Mesendoderm (in vitro differentiated cells): ENCODE measurements at regions not wholly inside any gene's neighbourhood (a gene's known extent, or its start where the extent isn't known, plus 50 kb on each side); places are given as distances from the start of the nearest gene placed in this dataset.

Experiments used
- DNase-seq: peaks from one replicate; pipeline ENCODE4 v3.0.0; 2013
- H2AK5ac ChIP-seq: 2 replicates; pipeline ENCODE4 v1.6.1; 2013; ENCODE audit warnings: low read length, inconsistent platforms
- H2BK120ac ChIP-seq: 2 replicates; pipeline ENCODE4 v1.6.1; 2013; ENCODE audit warnings: low read depth, mild to moderate bottlenecking, low read length, moderate library complexity, mixed read lengths
- H2BK15ac ChIP-seq: replicated peaks from 2 replicates; pipeline ENCODE4 v1.6.1; 2013; ENCODE audit warnings: low read depth, mild to moderate bottlenecking, moderate library complexity
- H2BK5ac ChIP-seq: 2 replicates; pipeline ENCODE4 v1.6.1; 2013; ENCODE audit warnings: low read length, inconsistent platforms
- H3K18ac ChIP-seq: 2 replicates; pipeline ENCODE4 v1.6.1; 2013; ENCODE audit warnings: mild to moderate bottlenecking, low read length, mixed read lengths
- H3K23ac ChIP-seq: one replicate; pipeline ENCODE4 v1.6.1; 2013; ENCODE audit warnings: low read length
- H3K27ac ChIP-seq: 2 replicates; pipeline ENCODE4 v1.5.1; 2013; ENCODE audit warnings: low read depth, mild to moderate bottlenecking, inconsistent platforms, low read length, moderate library complexity
- H3K27me3 ChIP-seq: 2 replicates; pipeline ENCODE4 v1.6.1; 2013; ENCODE audit warnings: low read length, control low read depth, mild to moderate bottlenecking, inconsistent platforms; ENCODE audit not compliant: insufficient read depth, poor library complexity
- H3K36me3 ChIP-seq: 2 replicates; pipeline ENCODE4 v1.6.1; 2013; ENCODE audit warnings: low read length, inconsistent platforms; ENCODE audit not compliant: control insufficient read depth, insufficient read depth
- H3K4ac ChIP-seq: one replicate; pipeline ENCODE4 v1.6.1; 2013; ENCODE audit warnings: low read depth, mild to moderate bottlenecking, low read length, moderate library complexity
- H3K4me1 ChIP-seq: 2 replicates; pipeline ENCODE4 v1.6.1; 2013; ENCODE audit warnings: low read depth, low read length, inconsistent platforms; ENCODE audit not compliant: control insufficient read depth
- H3K4me2 ChIP-seq: 2 replicates; pipeline ENCODE4 v1.6.1; 2013; ENCODE audit warnings: low read length
- H3K4me3 ChIP-seq: 2 replicates; pipeline ENCODE4 v1.5.1; 2013; ENCODE audit warnings: mild to moderate bottlenecking, low read length
- H3K56ac ChIP-seq: one replicate; pipeline ENCODE4 v1.6.1; 2013; ENCODE audit warnings: low read length
- H3K79me1 ChIP-seq: 2 replicates; pipeline ENCODE4 v1.6.1; 2013; ENCODE audit warnings: low read length, inconsistent platforms
- H3K79me2 ChIP-seq: 2 replicates; pipeline ENCODE4 v1.6.1; 2013; ENCODE audit warnings: mild to moderate bottlenecking, low read length; ENCODE audit not compliant: control insufficient read depth, insufficient read depth
- H3K9ac ChIP-seq: 2 replicates; pipeline ENCODE4 v1.6.1; 2013; ENCODE audit warnings: low read length, inconsistent platforms
- H4K5ac ChIP-seq: one replicate; pipeline ENCODE4 v1.6.1; 2013; ENCODE audit warnings: low read length
- H4K8ac ChIP-seq: one replicate; pipeline ENCODE4 v1.6.1; 2013; ENCODE audit warnings: low read depth, mild to moderate bottlenecking, control low read depth, low read length, moderate library complexity
- WGBS: extraction: QIAGEN DNeasy Blood & Tissue Kit; methylation state at CpG from one replicate; pipeline ENCODE4 v1.1.7; 2013; ENCODE audit warnings: low lambda C conversion rate, missing lambda C conversion rate; ENCODE audit not compliant: insufficient coverage; ENCODE audit errors: extremely low coverage; 5-methylcytosine and 5-hydroxymethylcytosine counted together

GRCh38 chr4:34363842-34364241, 1880.5 kb downstream of the ARAP2 start:
- Histone ChIP-seq H2BK120ac (no peak overlapping the region), H3K4ac (no peak overlapping the region), H2AK5ac (no peak overlapping the region), H3K23ac (no peak overlapping the region), H2BK15ac (no peak overlapping the region), H3K4me1 (no peaks in the 10 kb centered on the region), H3K18ac (no peak overlapping the region), H3K27me3 (no peaks in the 10 kb centered on the region), H3K27ac (no peak overlapping the region), H3K36me3 (no peaks in the 10 kb centered on the region), H3K56ac (no peak overlapping the region), H3K4me3 (no peak overlapping the region), H3K4me2 (no peak overlapping the region), H4K5ac (no peak overlapping the region), H3K79me1 (no peaks in the 10 kb centered on the region), H3K9ac (no peak overlapping the region), H3K79me2 (no peaks in the 10 kb centered on the region), H2BK5ac (no peak overlapping the region), H4K8ac (no peak overlapping the region)
- no peak for DNase-seq
- no CpG with 5 or more reads among the region's 2 CpGs for WGBS

GRCh38 chr4:34365946-34366345, 1878.4 kb downstream of the ARAP2 start:
- H3K56ac ChIP-seq = no peak overlapping the region
- H3K4ac ChIP-seq = no peak overlapping the region
- H2BK120ac ChIP-seq = no peak overlapping the region
- H2BK15ac ChIP-seq = no peak overlapping the region
- no peaks in the 10 kb centered on the region for H3K4me1 ChIP-seq
- H3K27ac ChIP-seq = no peak overlapping the region
- WGBS = no CpG with 5 or more reads among the region's 2 CpGs
- H3K18ac ChIP-seq = no peak overlapping the region
- H3K27me3 ChIP-seq = no peaks in the 10 kb centered on the region
- H3K4me3 ChIP-seq = no peak overlapping the region
- H3K79me2 ChIP-seq = no peaks in the 10 kb centered on the region
- no peak overlapping the region for H2BK5ac ChIP-seq
- H3K23ac ChIP-seq = no peak overlapping the region
- H4K8ac ChIP-seq = no peak overlapping the region
- no peak overlapping the region for H4K5ac ChIP-seq
- H3K9ac ChIP-seq = no peak overlapping the region
- H2AK5ac ChIP-seq = no peak overlapping the region
- H3K4me2 ChIP-seq = no peak overlapping the region
- H3K79me1 ChIP-seq = no peaks in the 10 kb centered on the region
- DNase-seq = no peak
- H3K36me3 ChIP-seq = no peaks in the 10 kb centered on the region

- DNase-seq = no peak
- Histone ChIP-seq H3K27ac (no peak overlapping the region), H3K4me2 (no peak overlapping the region), H3K4me3 (no peak overlapping the region), H3K9ac (no peak overlapping the region), H4K8ac (no peak overlapping the region), H2AK5ac (no peak overlapping the region), H3K18ac (no peak overlapping the region), H3K4ac (no peak overlapping the region), H4K5ac (no peak overlapping the region), H2BK15ac (no peak overlapping the region), H3K27me3 (no peaks in the 10 kb centered on the region), H3K36me3 (no peaks in the 10 kb centered on the region), H3K79me2 (no peaks in the 10 kb centered on the region), H2BK5ac (no peak overlapping the region), H3K23ac (no peak overlapping the region), H3K4me1 (no peaks in the 10 kb centered on the region), H3K79me1 (no peaks in the 10 kb centered on the region), H3K56ac (no peak overlapping the region), H2BK120ac (no peak overlapping the region)
- no CpG with 5 or more reads among the region's 2 CpGs for WGBS
Measured at GRCh38 chr4:34371676-34372075, 1872.6 kb downstream of the ARAP2 start.

GRCh38 chr4:34372815-34373214, 1871.5 kb downstream of the ARAP2 start:
- no peaks in the 10 kb centered on the region for H3K79me1 ChIP-seq
- H3K36me3 ChIP-seq = no peaks in the 10 kb centered on the region
- H3K4me3 ChIP-seq = no peak overlapping the region
- H4K5ac ChIP-seq = no peak overlapping the region
- no peak overlapping the region for H3K56ac ChIP-seq
- H3K23ac ChIP-seq = no peak overlapping the region
- no peaks in the 10 kb centered on the region for H3K4me1 ChIP-seq
- WGBS = no CpG with 5 or more reads among the region's 2 CpGs
- no peak overlapping the region for H3K9ac ChIP-seq
- no peak overlapping the region for H2BK5ac ChIP-seq
- no peak overlapping the region for H4K8ac ChIP-seq
- no peaks in the 10 kb centered on the region for H3K27me3 ChIP-seq
- no peak for DNase-seq
- no peak overlapping the region for H3K18ac ChIP-seq
- no peaks in the 10 kb centered on the region for H3K79me2 ChIP-seq
- no peak overlapping the region for H3K4me2 ChIP-seq
- H3K27ac ChIP-seq = no peak overlapping the region
- no peak overlapping the region for H2BK120ac ChIP-seq
- H2AK5ac ChIP-seq = no peak overlapping the region
- no peak overlapping the region for H3K4ac ChIP-seq
- no peak overlapping the region for H2BK15ac ChIP-seq

- no peak overlapping the region for H2BK15ac ChIP-seq
Measured at GRCh38 chr4:34373456-34373855, 1870.9 kb downstream of the ARAP2 start.

GRCh38 chr4:34412233-34412632, 1832.1 kb downstream of the ARAP2 start:
- H4K8ac ChIP-seq = no peak overlapping the region
- no peaks in the 10 kb centered on the region for H3K27me3 ChIP-seq
- no peak overlapping the region for H4K5ac ChIP-seq
- H3K18ac ChIP-seq = no peak overlapping the region
- no peak overlapping the region for H3K56ac ChIP-seq
- no peak overlapping the region for H2BK120ac ChIP-seq
- H3K79me2 ChIP-seq = no peaks in the 10 kb centered on the region
- H3K79me1 ChIP-seq = no peaks in the 10 kb centered on the region
- no peak overlapping the region for H3K4me3 ChIP-seq
- no peak overlapping the region for H3K27ac ChIP-seq
- H3K4me1 ChIP-seq = no peaks in the 10 kb centered on the region
- no peak overlapping the region for H2AK5ac ChIP-seq
- H2BK5ac ChIP-seq = no peak overlapping the region
- no peak overlapping the region for H2BK15ac ChIP-seq
- no peak overlapping the region for H3K4ac ChIP-seq
- no CpG with 5 or more reads among the region's 2 CpGs for WGBS
- no peaks in the 10 kb centered on the region for H3K36me3 ChIP-seq
- no peak overlapping the region for H3K9ac ChIP-seq
- no peak for DNase-seq
- H3K4me2 ChIP-seq = no peak overlapping the region
- H3K23ac ChIP-seq = no peak overlapping the region

More at GRCh38 chr4:34373456-34373855, 1870.9 kb downstream of the ARAP2 start:
- Histone ChIP-seq H3K4me2 (no peak overlapping the region), H3K23ac (no peak overlapping the region), H3K4me3 (no peak overlapping the region), H3K36me3 (no peaks in the 10 kb centered on the region), H3K4me1 (no peaks in the 10 kb centered on the region), H3K56ac (no peak overlapping the region), H4K8ac (no peak overlapping the region), H4K5ac (no peak overlapping the region), H3K79me1 (no peaks in the 10 kb centered on the region), H3K27ac (no peak overlapping the region), H2AK5ac (no peak overlapping the region), H3K79me2 (no peaks in the 10 kb centered on the region), H3K27me3 (no peaks in the 10 kb centered on the region), H2BK5ac (no peak overlapping the region), H3K18ac (no peak overlapping the region), H3K4ac (no peak overlapping the region), H2BK120ac (no peak overlapping the region), H3K9ac (no peak overlapping the region)
- WGBS = no CpG with 5 or more reads among the region's 3 CpGs
- DNase-seq = no peak
